Femur (tissue), 1 donor: ENCODE measurements at regions not wholly inside any gene's neighbourhood (a gene's known extent, or its start where the extent isn't known, plus 50 kb on each side); places are given as distances from the start of the nearest gene placed in this dataset.
A peak's percentile ranks its signal among the peaks of the same experiment; 100 is the strongest.

Experiments used
- DNase-seq: peaks from one replicate; pipeline ENCODE4 v3.0.0-alpha.2; 2017

GRCh38 chr20:24764027-24764793 lies 184.9 kb upstream of the CST7 start:
- peak; percentile 14 for DNase-seq

GRCh38 chr20:24764794-24765202 lies 184.3 kb upstream of the CST7 start:
- DNase-seq, result peak; percentile 8

GRCh38 chr20:24765316-24766142 lies 183.5 kb upstream of the CST7 start:
- peak; percentile 8 for DNase-seq

GRCh38 chr20:24766143-24766527 lies 182.9 kb upstream of the CST7 start:
- no peak for DNase-seq

- peak; percentile 6 for DNase-seq
Measured at GRCh38 chr20:24766826-24767622, 182.0 kb upstream of the CST7 start.

- peak; percentile 14 for DNase-seq
Measured at GRCh38 chr20:24767623-24768100, 181.4 kb upstream of the CST7 start.

- DNase-seq, result peak; percentile 13
Measured at GRCh38 chr20:24768201-24768636, 180.8 kb upstream of the CST7 start.

- peak; percentile 48 for DNase-seq
Measured at GRCh38 chr20:24768713-24769601, 180.1 kb upstream of the CST7 start.

GRCh38 chr20:24769878-24770627 lies 179.0 kb upstream of the CST7 start:
- peak; percentile 9 for DNase-seq

GRCh38 chr20:24770628-24771541 lies 178.2 kb upstream of the CST7 start:
- DNase-seq, result peak; percentile 8

GRCh38 chr20:24771542-24772061 lies 177.5 kb upstream of the CST7 start:
- DNase-seq, result peak; percentile 43

GRCh38 chr20:24772667-24773066 lies 176.4 kb upstream of the CST7 start:
- peak; percentile 14 for DNase-seq

GRCh38 chr20:24773168-24773567 lies 175.9 kb upstream of the CST7 start:
- DNase-seq, result peak; percentile 37

GRCh38 chr20:24773751-24774201 lies 175.3 kb upstream of the CST7 start:
- peak; percentile 12 for DNase-seq

GRCh38 chr20:24775966-24776365 lies 173.1 kb upstream of the CST7 start:
- DNase-seq, result no peak

- peak; percentile 8 for DNase-seq
Measured at GRCh38 chr20:24776755-24777271, 172.3 kb upstream of the CST7 start.

- peak; percentile 11 for DNase-seq
Measured at GRCh38 chr20:24777746-24778145, 171.3 kb upstream of the CST7 start.

GRCh38 chr20:24778585-24779031 lies 170.5 kb upstream of the CST7 start:
- peak; percentile 31 for DNase-seq

- peak; percentile 25 for DNase-seq
Measured at GRCh38 chr20:24779131-24779530, 169.9 kb upstream of the CST7 start.
